ENCODE measurements at regions not wholly inside any gene's neighbourhood (a gene's known extent, or its start where the extent isn't known, plus 50 kb on each side); places are given as distances from the start of the nearest gene placed in this dataset.

- no peaks in the 10 kb centered on the region for H3K4me1 ChIP-seq
Observed at GRCh38 chr4:23730998-23731397, 158.8 kb downstream of the PPARGC1A start.

GRCh38 chr4:23728971-23729370, 160.9 kb downstream of the PPARGC1A start:
- no peaks in the 10 kb centered on the region for H3K9me3 ChIP-seq
- TF ChIP-seq POLR2A (IDR thresholded peaks at IDR 0.05) (no peak), POLR2AphosphoS5 (IDR thresholded peaks at IDR 0.05) (no peak), EP300 (IDR thresholded peaks at IDR 0.05) (no peak), CTCF (IDR thresholded peaks at IDR 0.05) (no peak)
- H3K4me3 ChIP-seq, result no peak overlapping the region
- no peaks in the 10 kb centered on the region for H3K36me3 ChIP-seq
- no peaks in the 10 kb centered on the region for H3K4me1 ChIP-seq
- DNase-seq (no peak), ATAC-seq (ENCODE audit: low FRiP score in 2 of 2) (no peak)
- no peaks in the 10 kb centered on the region for H3K27me3 ChIP-seq
- no peak overlapping the region for H3K27ac ChIP-seq

More at GRCh38 chr4:23730998-23731397, 158.8 kb downstream of the PPARGC1A start:
- ATAC-seq (ENCODE audit: low FRiP score in 2 of 2) (no peak), DNase-seq (no peak)
- Histone ChIP-seq H3K4me3 (no peak overlapping the region), H3K27ac (no peak overlapping the region), H3K27me3 (no peaks in the 10 kb centered on the region), H3K36me3 (no peaks in the 10 kb centered on the region), H3K9me3 (no peaks in the 10 kb centered on the region)
- TF ChIP-seq CTCF (IDR thresholded peaks at IDR 0.05) (no peak), POLR2A (IDR thresholded peaks at IDR 0.05) (no peak), EP300 (IDR thresholded peaks at IDR 0.05) (no peak), POLR2AphosphoS5 (IDR thresholded peaks at IDR 0.05) (no peak)

GRCh38 chr4:23728393-23728792, 161.5 kb downstream of the PPARGC1A start:
- no peaks in the 10 kb centered on the region for H3K27me3 ChIP-seq
- no peak overlapping the region for H3K27ac ChIP-seq
- H3K9me3 ChIP-seq, result no peaks in the 10 kb centered on the region
- ATAC-seq (ENCODE audit: low FRiP score in 2 of 2) (peak; percentile 36 to 67), DNase-seq (no peak)
- H3K36me3 ChIP-seq, result no peaks in the 10 kb centered on the region
- no peaks in the 10 kb centered on the region for H3K4me1 ChIP-seq
- TF ChIP-seq EP300 (IDR thresholded peaks at IDR 0.05), result no peak
- TF ChIP-seq CTCF (IDR thresholded peaks at IDR 0.05), result no peak
- TF ChIP-seq POLR2A (IDR thresholded peaks at IDR 0.05), result no peak
- TF ChIP-seq POLR2AphosphoS5 (IDR thresholded peaks at IDR 0.05), result no peak
- no peak overlapping the region for H3K4me3 ChIP-seq

DNA sequence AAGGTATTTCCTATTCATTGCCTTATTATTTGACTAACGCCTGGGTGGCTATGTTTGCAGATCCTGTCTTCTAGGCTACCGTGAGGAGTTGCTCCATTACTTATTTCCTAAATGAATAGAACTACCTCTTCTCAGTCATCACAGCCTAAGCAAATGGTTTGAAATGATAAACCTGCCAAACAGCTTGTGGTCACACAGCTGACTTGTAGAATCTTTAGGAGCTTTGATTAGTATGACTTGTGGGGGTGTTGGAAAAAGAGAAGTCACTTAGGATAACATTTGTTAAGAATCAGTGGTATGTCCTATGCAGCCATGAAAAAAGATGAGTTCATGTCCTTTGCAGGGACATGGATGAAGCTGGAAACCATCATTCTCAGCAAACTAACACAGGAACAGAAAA, 169.3 kb downstream of the PPARGC1A start:
- Histone ChIP-seq H3K36me3 (no peaks in the 10 kb centered on the region), H3K9me3 (no peaks in the 10 kb centered on the region), H3K27me3 (no peaks in the 10 kb centered on the region), H3K4me1 (no peaks in the 10 kb centered on the region), H3K4me3 (no peak overlapping the region), H3K27ac (no peak overlapping the region)
- DNase-seq (no peak), ATAC-seq (ENCODE audit: low FRiP score in 2 of 2) (no peak)
- WGBS, 2 donors, result 59 to 70% methylated on average over 2 of the region's 2 CpGs
- TF ChIP-seq POLR2A (IDR thresholded peaks at IDR 0.05), result no peak
- TF ChIP-seq EP300 (IDR thresholded peaks at IDR 0.05), result no peak
- no peak for TF ChIP-seq POLR2AphosphoS5 (IDR thresholded peaks at IDR 0.05)
- TF ChIP-seq CTCF (IDR thresholded peaks at IDR 0.05), result no peak

DNA sequence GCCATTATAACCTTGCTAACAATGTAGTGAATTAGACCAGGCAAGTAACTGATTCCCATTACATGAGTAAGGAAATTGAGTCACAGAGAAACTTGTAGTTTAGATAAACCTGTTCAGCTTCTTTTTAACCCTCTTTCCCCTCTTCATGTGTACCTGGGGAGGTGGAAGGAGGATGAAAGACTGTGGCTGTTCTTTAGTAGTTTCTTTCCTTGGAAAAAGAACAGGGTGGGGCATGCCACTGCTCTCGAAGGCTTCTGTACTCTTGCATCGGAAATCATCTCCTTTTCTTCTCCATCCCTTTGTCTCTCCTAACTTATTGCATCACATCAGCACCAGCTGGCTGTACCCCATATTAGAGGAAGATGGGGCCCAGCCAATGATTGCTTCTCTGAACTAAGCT, 171.4 kb downstream of the PPARGC1A start:
- 78 to 91% methylated on average over 2 of the region's 2 CpGs for WGBS, 2 donors
- no peak for TF ChIP-seq POLR2AphosphoS5 (IDR thresholded peaks at IDR 0.05)
- no peak for TF ChIP-seq EP300 (IDR thresholded peaks at IDR 0.05)
- no peak for TF ChIP-seq CTCF (IDR thresholded peaks at IDR 0.05)
- TF ChIP-seq POLR2A (IDR thresholded peaks at IDR 0.05), result no peak
- H3K4me1 ChIP-seq, result no peaks in the 10 kb centered on the region
- no peak overlapping the region for H3K27ac ChIP-seq
- no peaks in the 10 kb centered on the region for H3K27me3 ChIP-seq
- DNase-seq (no peak), ATAC-seq (ENCODE audit: low FRiP score in 2 of 2) (no peak)
- no peaks in the 10 kb centered on the region for H3K9me3 ChIP-seq
- no peak overlapping the region for H3K4me3 ChIP-seq
- no peaks in the 10 kb centered on the region for H3K36me3 ChIP-seq
